Erythroblast (primary cell): ENCODE measurements at regions not wholly inside any gene's neighbourhood (a gene's known extent, or its start where the extent isn't known, plus 50 kb on each side); places are given as distances from the start of the nearest gene placed in this dataset.

Experiments used
- GATA1 ChIP-seq: IDR thresholded peaks from 2 replicates; pipeline ENCODE4 v1.6.1; 2011; ENCODE audit warnings: low read depth, mild to moderate bottlenecking, control low read depth, low read length, moderate library complexity
- POLR2A ChIP-seq: IDR thresholded peaks from 2 replicates; pipeline ENCODE4 v1.6.1; 2011; ENCODE audit warnings: mild to moderate bottlenecking, low read length

DNA sequence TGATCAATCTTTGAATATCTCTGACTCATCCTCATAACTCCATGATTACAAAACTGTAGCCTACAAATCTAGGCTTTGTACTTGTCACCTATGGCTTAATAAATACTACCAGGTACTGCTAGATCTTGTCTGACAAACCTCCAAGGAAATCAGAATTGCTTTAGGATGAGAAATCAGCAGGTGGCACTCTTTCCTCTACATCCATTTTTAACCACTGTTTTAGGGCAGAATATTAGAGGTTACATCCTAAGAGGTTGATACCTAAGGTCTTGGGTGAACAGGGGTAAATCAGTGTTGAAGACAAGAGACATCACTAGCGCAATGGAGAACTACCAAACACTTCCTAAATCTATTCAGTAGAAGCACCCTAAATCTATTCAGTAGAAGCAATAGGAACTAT is 63.1 kb upstream of the SOX5 start:
- TF ChIP-seq POLR2A (no peak), GATA1 (no peak)
